ENCODE measurements at regions not wholly inside any gene's neighbourhood (a gene's known extent, or its start where the extent isn't known, plus 50 kb on each side); places are given as distances from the start of the nearest gene placed in this dataset.
A peak's percentile ranks its signal among the peaks of the same experiment; 100 is the strongest.

- ChIA-PET POLR2A (ENCODE audit: unreplicated experiment) (no interaction called here), CTCF (interaction anchor here (0.6 kb wide), 1 partner anchor 43 kb away, joined by 8 read pairs; no protein-coding TSS in a partner anchor)
- no peak overlapping the region for H2AFZ ChIP-seq (replicated peaks; ENCODE audit: low read length, poor library complexity)
- H4K5ac ChIP-seq (ENCODE audit: low read depth, low read length): no peak overlapping the region
- H3K9me3 ChIP-seq (ENCODE audit: control insufficient read depth, insufficient read depth, low read length): peaks cover 6% of the 10 kb centered on the region
- no peak overlapping the region for H4K91ac ChIP-seq (ENCODE audit: insufficient read depth, low read depth, low read length)
- H2AK9ac ChIP-seq (replicated peaks; ENCODE audit: low read depth, low read length, poor library complexity): no peak overlapping the region
- BruUV-seq (replicated peaks): no TSS peak
- H2AK5ac ChIP-seq (ENCODE audit: low read depth, low read length): no peak overlapping the region
- H3K9ac ChIP-seq (ENCODE audit: low read depth, low read length): no peak overlapping the region
- H3K4me1 ChIP-seq (ENCODE audit: control insufficient read depth, insufficient read depth, low read length): no peaks in the 10 kb centered on the region
- H3K4me3 ChIP-seq (ENCODE audit: insufficient read depth, low read depth, low read length): no peak overlapping the region
- H3K27ac ChIP-seq (ENCODE audit: insufficient read depth, low read length): no peak overlapping the region
- H3K27me3 ChIP-seq (ENCODE audit: control insufficient read depth, insufficient read depth, low read length): no peaks in the 10 kb centered on the region
- no peaks in the 10 kb centered on the region for H3K79me1 ChIP-seq (ENCODE audit: low read depth in 1 of 2, low read length in 2 of 2)
- WGBS, 2 experiments (ENCODE audit: extremely low coverage in 2 of 2, insufficient read length in 1 of 2): no CpG with 5 or more reads among the region's 6 CpGs
- no peak overlapping the region for H2BK20ac ChIP-seq (ENCODE audit: low read depth, low read length)
- no peak overlapping the region for H3K56ac ChIP-seq (ENCODE audit: extremely low read depth, insufficient read depth, low read length)
- H4K20me1 ChIP-seq (ENCODE audit: insufficient read depth, low read length): no peaks in the 10 kb centered on the region
- no peak overlapping the region for H4K8ac ChIP-seq (ENCODE audit: low read depth in 2 of 2, low read length in 2 of 2)
- ATAC-seq (ENCODE audit: low read depth): no peak
- H2BK5ac ChIP-seq (ENCODE audit: low read depth, low read length, poor library complexity, severe bottlenecking): no peak overlapping the region
- H3K23ac ChIP-seq (ENCODE audit: low read depth, low read length): no peak overlapping the region
- no peak overlapping the region for H3K18ac ChIP-seq (ENCODE audit: low read depth, low read length)
- no peak for DNase-seq
- H2BK120ac ChIP-seq (ENCODE audit: low read depth, low read length): peak overlapping the region; percentile 46; the same call in 1 of the 2 replicates
- intact Hi-C loops (cut with micrococcal nuclease): no loop called here
- H2BK15ac ChIP-seq (ENCODE audit: low read depth, low read length): 0 out of 3 replicates have a peak overlapping the region, but pooled peaks have one; percentile 6
- TF ChIP-seq, protein P1, sequence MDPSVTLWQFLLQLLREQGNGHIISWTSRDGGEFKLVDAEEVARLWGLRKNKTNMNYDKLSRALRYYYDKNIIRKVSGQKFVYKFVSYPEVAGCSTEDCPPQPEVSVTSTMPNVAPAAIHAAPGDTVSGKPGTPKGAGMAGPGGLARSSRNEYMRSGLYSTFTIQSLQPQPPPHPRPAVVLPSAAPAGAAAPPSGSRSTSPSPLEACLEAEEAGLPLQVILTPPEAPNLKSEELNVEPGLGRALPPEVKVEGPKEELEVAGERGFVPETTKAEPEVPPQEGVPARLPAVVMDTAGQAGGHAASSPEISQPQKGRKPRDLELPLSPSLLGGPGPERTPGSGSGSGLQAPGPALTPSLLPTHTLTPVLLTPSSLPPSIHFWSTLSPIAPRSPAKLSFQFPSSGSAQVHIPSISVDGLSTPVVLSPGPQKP (IDR thresholded peaks at IDR 0.05; ENCODE audit: borderline replicate concordance, low read depth, low read length): no peak
- TF ChIP-seq NFE2L2 (IDR thresholded peaks at IDR 0.05; ENCODE audit: low read depth, low read length) (no peak), BHLHE40 (IDR thresholded peaks at IDR 0.05; ENCODE audit: low read depth, low read length) (no peak), MXI1 (IDR thresholded peaks at IDR 0.05; ENCODE audit: borderline replicate concordance, low read depth, low read length) (no peak), MAFK (IDR thresholded peaks at IDR 0.05; ENCODE audit: low read depth, low read length) (no peak), CHD1 (IDR thresholded peaks at IDR 0.05; ENCODE audit: low read depth, low read length) (no peak), MAZ (IDR thresholded peaks at IDR 0.05; ENCODE audit: borderline replicate concordance, low read depth, low read length) (no peak), CEBPB (IDR thresholded peaks at IDR 0.05; ENCODE audit: low read depth, low read length) (no peak), POLR2A (IDR thresholded peaks at IDR 0.05; ENCODE audit: low read depth, low read length) (no peak)
- no peak overlapping the region for H3K4ac ChIP-seq (ENCODE audit: low read depth, low read length)
- no peaks in the 10 kb centered on the region for H3K9me1 ChIP-seq (ENCODE audit: insufficient read depth, low read length)
- H3K14ac ChIP-seq (replicated peaks; ENCODE audit: low read depth, low read length): no peak overlapping the region
- dilution Hi-C loops (cut with HindIII; ENCODE audit: low sequenced_read_pairs, unreplicated experiment): no loop called here
- in situ Hi-C loops (cut with MboI; ENCODE audit: low sequenced_read_pairs): no loop called here
- H3K36me3 ChIP-seq (ENCODE audit: control insufficient read depth, insufficient read depth, low read length): no peaks in the 10 kb centered on the region
- H3K4me2 ChIP-seq (ENCODE audit: low read depth, low read length): no peak overlapping the region
Observed at GRCh38 chr17:70969521-70970034, 800.2 kb downstream of the KCNJ2 start.

All from IMR-90 (cell line).